ENCODE measurements at regions not wholly inside any gene's neighbourhood (a gene's known extent, or its start where the extent isn't known, plus 50 kb on each side); places are given as distances from the start of the nearest gene placed in this dataset.

DNA sequence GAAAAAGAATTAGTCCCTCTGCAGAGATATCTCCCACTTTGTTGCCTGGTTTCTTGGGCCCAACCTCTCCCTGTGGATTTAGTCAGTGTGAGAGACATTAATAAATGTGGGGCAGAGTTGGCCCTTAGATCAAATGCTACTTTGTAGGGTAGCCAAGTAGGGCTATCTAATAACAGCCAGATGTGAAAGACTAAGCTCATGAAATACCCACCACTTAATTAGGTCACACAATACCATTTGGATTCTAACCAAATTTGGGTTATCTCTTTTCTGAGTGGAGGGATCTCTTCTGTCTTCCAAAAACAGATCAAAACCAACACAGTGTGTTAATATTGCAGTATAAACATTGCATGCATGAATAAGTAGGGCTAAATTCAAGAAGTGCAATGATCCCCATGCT lies 626.8 kb upstream of the ZEB2 start:
- no peak for DNase-seq (ENCODE audit: low spot score)

DNA sequence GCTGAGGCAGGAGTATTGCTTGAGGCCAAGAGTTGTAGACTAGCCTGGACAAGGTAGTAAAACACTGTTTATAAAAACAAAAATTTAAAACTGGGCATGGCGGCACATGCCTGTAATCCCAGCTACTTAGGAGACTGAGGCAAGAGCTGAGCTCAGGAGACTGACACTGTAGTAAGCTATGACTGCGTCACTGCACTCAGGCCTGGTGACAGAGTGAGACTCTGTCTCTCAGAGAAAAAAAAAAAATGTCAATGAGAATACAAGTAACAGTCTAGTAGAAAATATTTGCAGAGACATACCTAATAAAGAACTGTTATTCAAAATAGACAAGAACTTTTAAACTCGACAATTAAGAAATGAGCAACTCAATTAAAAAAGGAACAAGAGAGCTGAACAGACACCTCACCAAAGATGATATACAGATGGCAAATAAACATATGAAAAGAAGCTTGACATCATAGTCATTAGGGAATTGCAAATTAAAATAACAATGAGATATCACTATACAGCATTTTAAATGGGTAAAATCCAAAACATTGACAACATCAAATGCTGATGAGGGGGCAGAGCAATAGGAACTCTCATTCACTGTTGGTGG lies 624.3 kb upstream of the ZEB2 start:
- no peak for DNase-seq (ENCODE audit: low spot score)

DNA sequence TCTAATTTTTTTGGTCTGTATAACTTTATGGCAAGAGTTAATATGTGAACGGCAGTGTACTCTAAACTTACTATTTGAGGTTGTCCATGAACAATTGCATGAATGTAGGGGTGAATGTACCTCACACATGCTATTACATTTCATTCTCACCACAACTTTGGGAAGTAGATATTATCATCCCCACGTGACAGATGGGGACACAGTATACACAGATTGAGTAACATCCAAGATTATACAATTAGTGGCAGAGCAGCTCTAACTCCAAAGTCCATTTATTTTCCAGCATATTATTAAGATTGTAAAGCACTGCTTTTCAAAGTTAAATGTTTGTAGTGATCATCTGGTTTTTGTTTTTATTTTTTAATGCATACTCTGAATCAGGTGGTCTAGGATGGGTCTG lies 622.1 kb upstream of the ZEB2 start:
- DNase-seq (ENCODE audit: low spot score): no peak

DNA sequence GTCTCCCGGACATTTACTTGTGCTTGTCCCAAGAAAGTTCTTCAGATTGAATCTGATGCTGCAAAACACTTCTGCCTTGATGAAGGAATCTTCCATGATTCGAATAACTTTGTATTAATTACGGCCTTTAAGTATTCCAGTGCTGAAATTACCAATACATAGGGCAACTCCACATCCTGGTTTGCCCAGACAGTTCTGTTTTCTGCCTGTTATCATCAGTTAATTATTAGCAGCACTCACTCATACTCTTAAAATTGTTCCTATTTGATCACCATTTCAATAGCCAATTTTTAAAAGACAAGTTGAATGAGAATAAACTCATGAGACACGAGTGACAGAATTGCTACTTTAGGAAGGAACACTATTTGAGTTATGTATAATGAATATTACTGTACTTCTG lies 620.7 kb upstream of the ZEB2 start:
- no peak for DNase-seq (ENCODE audit: low spot score)

DNA sequence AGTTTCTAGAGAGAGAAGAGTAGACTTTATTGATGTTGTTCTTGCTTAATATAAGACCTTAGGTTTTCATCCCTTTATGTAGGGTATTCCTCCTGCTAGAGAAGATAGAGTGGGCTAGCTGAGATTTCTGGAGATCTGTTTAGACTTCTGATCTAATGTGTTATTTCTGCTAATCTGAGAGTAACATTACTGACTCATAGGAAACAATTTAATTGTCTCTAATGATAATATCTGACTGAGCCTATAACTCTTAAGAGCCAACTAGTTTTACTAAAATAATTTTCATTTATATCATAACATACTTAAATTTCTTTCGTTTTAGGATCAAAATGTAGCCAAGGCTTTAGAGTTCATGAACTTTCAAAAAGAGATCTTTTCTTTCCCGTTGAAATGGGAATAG lies 618.7 kb upstream of the ZEB2 start:
- DNase-seq (ENCODE audit: low spot score): no peak

DNA sequence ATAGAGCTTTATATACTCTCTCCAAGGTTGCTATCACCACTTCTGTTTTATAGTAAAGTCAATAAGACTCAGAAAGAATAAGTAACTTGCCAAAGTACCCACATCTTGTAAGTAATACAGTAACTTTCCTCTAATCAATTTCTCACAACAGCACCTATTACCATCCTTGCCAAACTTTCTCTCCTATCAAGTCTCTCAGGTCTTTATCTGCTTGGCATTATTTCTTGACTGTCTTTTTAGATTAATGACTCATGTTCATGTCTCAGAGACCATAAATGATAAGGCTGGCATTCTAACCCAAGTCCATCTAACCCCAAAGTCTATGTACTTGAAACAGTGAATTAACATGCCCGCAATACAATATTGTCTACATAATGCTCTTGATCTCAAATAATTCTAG lies 618.0 kb upstream of the ZEB2 start:
- no peak for DNase-seq (ENCODE audit: low spot score)

DNA sequence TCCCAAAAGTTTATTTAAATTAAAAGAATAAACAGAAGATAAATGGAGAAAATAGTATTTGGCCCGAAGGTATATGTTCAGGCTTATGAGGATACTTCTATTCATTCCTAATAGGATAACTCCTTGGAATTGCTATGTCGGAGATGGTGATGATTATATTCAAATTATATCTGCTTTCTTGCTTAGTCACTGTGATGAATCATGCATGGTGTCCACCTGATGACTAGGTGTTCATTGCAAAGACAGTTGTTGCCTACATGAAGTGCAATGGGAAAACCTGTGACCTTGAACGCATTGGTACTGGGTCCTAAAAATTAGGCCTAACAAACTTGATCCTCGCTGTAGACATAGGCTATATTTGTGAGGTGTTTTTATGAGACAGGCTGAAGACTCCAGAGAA lies 617.3 kb upstream of the ZEB2 start:
- DNase-seq (ENCODE audit: low spot score): no peak

DNA sequence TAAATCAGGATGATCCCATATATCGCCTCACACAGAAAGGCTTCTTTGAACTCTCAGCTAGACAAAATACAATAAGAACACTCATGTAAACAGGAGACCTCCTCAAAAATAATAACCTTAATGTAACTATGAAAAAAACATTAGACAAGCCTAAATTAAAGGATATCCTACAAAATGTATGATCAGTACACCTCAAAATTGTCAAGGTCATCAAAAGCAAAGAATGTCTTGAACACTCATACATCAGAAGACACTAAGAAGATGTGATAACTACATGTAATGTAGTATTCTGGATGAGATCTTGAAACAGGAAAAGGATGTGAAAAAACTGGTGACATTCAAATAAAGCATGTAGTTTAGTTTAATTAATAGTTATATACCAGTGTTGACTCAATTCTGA lies 616.8 kb upstream of the ZEB2 start:
- DNase-seq (ENCODE audit: low spot score): no peak

DNA sequence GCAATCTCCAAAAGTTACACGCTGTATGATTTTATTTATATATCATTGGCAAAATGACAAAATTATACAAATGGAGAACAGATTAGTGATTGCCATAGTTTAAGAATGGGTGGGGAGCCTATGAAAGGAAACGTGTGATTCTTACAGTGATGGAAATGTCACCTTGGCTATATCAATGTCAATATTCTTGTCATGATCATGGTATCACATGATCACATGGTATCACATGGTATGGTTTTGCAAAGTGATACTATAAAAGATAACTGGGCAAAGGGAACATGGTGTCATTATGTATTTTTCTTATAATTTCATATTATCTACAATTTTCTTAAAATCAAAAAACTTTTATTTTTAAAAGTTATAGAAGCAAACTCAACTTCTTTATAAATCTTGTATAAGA lies 606.2 kb upstream of the ZEB2 start:
- DNase-seq (ENCODE audit: low spot score): no peak

DNA sequence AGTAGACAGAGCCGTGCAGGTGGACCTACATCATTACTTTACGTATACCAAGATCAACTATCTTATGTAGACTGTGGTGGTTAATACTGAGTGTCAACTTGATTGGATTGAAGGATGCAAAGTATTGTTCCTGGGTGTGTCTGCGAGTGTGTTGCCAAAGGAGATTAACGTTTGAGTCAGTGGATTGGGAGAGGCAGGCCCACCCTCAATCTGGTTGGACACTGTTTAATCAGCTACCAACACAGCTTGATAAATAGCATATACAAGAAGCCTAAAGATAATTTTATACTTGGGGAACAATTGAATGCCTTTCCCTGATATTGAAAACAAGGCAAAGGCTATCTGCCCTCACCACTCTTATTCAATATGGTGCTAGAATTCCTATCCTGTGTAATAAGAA lies 604.2 kb upstream of the ZEB2 start:
- DNase-seq (ENCODE audit: low spot score): no peak

DNA sequence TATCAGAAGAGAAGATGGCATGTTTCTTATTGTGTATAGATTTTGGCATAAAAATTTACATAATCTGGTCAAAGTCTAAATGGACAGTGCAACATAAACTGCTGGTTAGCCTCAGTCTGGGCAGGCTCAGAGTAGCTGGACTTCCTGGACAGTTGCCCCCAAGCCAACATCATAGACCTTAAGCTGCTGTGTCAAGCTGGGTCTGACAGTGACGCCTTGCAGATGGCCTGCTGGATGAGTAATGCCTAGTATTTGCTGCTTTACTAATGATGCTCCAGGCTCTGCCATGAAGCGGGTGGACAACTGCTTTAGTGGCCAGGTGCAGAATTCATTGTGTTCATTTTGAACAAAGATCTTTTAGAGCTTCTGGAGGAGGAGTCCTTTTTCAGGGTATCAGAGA lies 603.7 kb upstream of the ZEB2 start:
- DNase-seq (ENCODE audit: low spot score): no peak

DNA sequence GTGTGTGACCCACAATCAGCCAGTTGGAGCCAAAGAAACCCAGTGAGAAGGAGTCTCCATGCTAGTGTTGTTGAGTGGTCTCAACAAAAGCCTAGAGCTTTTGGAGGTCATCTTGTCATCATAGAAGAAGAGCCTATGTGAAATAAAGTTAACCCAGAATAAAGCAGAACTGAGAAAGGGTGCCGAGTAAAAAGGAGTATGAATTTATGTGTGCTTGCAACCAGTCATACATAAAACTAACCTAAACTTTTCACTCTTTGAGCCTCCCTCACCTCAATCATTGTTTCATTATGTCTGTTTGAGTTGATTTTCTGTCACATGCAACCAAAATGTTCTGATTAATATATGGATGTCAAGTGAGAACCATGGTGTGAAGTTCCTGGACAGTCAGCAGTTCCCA lies 599.3 kb upstream of the ZEB2 start:
- DNase-seq (ENCODE audit: low spot score): no peak

DNA sequence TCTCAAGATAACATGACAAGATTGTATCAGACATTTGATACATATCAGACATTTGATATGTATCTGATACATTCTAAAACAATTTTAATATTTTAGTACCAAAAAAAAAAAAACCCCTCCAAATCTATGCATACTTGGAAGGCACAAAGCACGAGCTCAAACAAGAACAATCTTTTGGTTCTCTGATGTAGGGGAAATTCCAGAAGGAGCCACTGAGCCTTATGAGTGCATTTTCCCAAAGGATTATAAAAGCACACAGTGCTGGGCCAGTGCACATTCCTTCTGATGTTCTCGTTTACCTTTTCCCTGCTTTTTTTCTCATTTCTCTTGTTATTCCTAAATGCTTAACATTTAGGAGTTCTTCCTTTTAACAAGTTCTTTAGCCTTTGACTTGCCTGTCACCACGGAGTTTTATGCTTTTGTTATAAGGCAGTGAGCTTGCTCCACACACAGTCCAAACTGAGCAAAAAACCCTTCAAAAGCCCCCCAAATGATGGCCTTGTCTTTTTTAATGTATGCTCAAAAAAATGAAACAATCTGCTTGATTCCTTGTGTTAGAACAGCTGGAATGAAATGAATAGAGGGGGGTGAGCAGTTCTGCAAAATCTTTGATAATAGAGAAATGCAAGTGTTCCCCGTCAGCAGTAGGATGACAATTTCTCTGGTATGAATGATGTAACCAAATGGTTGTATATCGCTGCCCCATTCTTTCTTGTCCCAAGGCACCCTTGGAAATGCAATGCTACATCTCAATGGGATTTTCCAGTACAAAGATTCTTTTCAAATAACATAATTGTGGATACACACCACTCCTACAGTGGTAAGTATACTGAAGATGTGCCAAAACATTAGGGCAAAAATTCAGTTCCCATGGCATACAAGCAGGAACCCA lies 597.2 kb upstream of the ZEB2 start:
- DNase-seq (ENCODE audit: low spot score): no peak

DNA sequence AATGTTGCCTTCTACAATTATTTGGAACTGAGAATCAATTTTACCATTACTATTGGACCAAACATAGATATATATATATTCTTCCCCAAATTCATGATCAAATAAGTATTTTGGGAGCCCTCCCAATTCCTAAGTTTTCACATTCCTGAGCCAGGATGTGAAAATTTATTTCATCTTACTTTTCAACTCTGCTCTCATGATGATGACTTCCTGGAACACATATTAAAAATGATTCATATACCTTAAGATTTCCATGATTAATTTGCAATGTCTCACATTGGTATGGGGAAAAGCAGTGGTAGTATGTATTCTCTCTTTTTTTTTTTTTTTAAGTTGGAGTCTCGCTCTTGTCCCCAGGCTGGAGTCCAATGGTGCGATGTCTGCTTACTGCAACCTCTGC lies 596.1 kb upstream of the ZEB2 start:
- no peak for DNase-seq (ENCODE audit: low spot score)

DNA sequence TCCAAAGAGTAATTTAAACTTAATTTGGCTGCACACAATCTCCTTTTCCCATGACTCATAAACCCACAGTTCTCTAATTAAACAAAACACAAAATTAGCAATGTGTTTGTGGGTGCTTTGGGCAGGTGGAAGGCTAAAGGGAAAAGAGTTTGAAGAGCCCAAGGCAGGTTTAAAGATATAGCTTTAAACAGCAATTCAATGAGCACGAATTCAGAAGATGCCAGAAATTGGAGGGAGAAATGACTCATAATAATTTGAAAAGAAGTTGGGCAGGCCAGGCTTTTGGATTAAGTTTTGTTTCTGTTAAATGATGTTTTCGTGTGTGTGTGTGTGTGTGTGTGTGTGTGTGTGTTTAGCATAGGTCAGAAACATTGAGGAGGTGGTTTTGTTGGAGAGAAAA lies 594.8 kb upstream of the ZEB2 start:
- no peak for DNase-seq (ENCODE audit: low spot score)

DNA sequence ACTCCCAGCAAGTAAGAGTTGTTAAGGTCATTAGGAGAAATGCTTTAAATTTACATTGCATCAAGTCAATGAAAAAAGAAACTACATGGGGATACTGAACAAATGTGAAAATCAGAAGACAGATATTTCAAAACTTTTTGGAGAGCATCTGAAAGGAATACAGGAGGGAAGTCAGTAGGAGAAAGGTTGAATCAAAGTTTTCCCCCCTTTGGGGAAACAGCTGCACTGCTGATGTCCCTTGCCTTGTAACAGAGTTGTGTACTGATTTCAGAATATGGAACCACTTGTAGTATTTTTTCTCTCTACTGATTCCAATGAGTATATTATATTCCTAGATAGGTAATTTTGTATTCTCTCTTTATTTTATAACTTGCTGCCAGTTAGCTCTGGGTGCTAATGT lies 592.5 kb upstream of the ZEB2 start:
- DNase-seq (ENCODE audit: low spot score): no peak

DNA sequence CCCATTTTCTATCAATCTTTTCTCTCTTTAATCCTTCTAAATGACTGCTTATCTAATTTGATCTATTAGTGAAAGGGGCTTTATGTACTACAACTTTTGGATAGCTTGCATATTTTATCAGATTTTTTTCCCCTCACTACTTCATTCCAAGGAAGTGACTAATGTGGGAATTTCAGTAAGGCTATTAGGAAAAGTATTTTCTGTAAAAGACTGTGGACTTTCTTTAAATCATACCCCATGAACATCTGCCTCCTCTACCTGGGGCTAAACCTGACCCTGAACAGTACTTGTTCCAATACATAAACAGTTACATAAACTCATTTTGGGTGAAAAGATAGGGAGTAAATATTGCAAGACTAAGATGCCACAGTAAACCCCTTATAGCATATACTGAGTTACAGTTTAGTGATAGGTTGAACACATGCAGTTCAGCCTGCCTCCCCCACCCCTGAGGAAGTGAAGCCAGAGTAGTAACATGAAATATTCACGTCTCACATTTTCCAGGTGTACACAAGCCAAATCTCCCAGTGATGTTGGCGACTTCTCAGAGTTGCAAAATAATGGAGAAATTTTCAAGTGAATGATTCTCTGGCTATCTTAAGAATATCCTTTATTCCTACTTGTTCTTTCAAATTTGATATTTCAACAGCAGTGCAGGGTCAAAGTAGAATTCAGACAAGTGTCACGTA lies 590.9 kb upstream of the ZEB2 start:
- DNase-seq (ENCODE audit: low spot score): no peak

DNA sequence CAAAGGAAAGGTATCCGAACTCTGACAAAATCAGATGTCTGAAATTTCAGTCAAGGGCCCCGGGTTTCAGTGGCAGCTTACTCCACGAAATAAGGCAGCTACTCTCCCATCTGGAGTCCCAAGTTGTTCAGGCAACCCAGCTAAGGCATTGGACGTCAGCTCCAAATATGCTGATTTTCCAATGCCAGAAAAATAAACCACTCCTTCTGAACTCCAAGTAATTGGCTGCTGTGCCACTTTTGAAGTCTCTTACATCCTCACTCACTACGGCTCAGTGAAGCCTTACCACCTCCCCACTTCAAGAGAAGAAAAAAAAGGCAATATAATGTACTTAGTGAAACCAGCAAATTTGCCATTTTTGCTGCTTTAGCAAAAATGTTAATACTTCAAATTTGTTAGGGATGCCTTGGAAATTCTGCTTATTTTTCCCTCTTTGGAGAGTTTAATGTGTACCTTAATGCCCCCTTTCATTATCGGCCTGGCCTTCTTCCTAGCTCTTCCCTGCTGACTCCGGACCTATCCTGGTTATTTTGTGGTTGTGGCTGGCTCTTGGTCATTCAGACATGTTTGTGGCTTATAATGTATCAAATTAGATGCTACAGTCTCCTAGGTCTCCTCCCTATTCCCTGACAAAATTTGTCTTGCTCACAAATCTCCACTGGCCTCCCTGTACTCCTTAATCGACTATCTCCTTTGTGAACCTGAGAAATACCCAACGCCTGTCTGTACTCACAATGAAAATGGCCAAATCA lies 589.2 kb upstream of the ZEB2 start:
- no peak for DNase-seq (ENCODE audit: low spot score)

DNA sequence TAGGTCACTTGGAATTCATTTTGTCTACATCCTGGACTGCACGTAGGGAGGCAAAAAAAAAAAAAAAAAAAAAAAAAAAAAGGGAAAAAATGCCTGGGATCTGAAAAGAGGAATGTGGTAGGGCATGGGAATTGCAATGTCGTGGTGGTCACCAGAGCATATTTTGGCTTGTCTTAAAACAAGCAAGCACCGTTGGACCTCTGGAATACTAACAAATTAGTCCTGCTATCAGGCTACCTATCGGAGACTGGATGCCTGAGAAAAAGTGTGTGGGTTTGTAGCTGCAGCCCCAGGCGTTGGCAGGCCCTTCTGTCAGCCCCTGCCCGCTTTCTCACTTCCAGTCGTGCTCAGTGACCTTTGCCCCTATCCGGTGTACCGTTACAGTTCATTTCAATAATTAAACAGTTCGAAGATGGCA lies 588.5 kb upstream of the ZEB2 start:
- no peak for DNase-seq (ENCODE audit: low spot score)

DNA sequence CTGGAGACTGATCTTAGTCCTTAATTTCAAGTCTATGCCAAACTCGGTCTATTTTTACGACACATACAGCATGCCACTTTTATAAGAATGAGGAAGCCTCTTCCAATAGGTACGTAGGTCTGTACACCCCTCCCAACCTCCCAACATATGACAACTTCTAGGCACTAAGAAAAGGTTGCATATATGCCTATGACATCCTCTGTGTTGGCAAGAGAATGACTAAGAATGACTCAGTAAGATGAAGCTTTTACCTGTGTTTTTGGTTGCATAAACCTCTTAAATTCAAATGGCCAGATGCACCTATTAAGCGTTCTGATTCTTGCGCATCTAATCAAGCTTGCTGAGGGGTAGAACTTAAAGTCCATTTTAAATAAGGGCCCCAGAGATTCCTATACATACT lies 586.4 kb upstream of the ZEB2 start:
- no peak for DNase-seq (ENCODE audit: low spot score)

DNA sequence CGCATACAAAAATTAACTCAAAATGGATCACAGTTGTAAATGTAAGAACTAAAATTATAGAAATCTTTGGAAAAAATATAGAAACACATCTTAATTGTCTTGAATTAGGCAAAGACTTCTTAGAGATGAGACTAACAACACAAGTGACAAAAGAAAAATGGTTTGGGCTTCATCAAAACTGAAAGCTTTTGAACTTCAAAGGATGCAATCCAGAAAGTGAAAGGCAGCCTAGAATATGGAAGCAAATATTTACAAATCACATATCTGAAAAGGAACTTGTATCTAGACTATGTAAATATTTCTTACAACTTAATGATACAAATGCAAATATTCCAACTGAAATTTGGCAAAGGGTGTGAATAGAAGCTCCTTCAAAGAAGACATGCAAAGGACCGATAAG lies 582.8 kb upstream of the ZEB2 start:
- DNase-seq (ENCODE audit: low spot score): no peak

DNA sequence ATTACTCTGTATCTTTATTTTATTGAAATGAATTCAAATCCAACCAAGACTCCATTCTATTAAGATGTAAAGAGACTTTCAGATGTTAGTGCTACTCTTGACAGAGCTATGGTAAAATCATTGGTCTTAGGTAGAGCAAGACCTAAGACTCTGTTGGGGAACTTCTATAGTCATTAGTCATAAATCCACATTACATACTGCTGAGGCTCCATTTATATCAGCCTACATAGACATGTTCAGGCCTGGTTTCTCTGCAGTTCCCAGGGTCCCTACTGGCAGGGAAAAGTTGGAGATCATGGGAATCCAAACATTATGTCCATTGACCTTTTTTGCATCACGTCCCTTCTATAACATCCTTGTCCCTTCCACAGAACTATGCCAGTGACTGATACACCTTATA lies 580.4 kb upstream of the ZEB2 start:
- DNase-seq (ENCODE audit: low spot score): no peak

DNA sequence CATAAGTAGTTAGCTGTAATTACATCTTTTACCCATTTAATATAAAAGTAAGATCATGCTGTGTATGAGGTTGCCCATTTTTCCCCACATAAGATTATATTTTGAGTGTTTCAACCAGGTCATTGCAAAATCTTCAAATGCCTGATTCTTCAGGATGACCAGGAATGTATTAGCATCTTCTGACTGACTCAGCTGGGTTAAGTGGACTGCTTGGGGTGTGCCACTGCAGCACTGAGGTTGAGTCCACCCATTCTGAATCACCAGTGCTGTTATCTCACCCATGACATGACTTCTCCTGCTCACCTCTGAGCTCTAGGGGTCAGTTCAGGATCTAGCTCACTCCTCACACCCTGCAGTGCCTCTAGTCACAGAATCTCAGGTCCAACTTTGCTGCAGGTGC lies 576.7 kb upstream of the ZEB2 start:
- DNase-seq (ENCODE audit: low spot score): no peak

Data from iPS-NIHi11 (cell line).